ENCODE measurements at regions not wholly inside any gene's neighbourhood (a gene's known extent, or its start where the extent isn't known, plus 50 kb on each side); places are given as distances from the start of the nearest gene placed in this dataset.

DNA sequence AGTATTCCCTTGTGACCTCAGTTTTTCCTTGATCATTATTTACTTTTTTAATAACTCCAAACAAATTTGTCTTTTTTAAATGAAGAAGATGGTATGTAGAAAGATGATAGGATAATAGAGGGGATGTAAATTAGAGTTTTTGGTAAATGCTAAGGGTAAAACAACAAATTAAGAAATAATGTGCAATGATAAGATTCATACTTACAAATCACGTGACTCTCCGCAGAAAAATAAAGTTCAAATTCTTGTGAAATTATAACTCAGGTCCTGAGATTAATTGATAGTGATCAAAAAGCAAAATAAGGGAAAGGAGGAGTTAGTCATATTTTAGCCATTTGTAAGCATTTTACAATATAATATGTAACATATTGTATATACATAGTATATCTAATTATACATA, 304.1 kb upstream of the KCNH7 start:
- Histone ChIP-seq H3K4me3 (ENCODE audit: control extremely low read depth in 1 of 5, extremely low read depth in 1 of 5, insufficient read depth in 1 of 5, low read depth in 2 of 5, low read length in 4 of 5) (no peak overlapping the region), H4K20me1 (ENCODE audit: control insufficient read depth, insufficient read depth, low read length, poor library complexity, severe bottlenecking) (no peaks in the 10 kb centered on the region), H3K36me3 (replicated peaks in 1 of 2; ENCODE audit: control extremely low read depth in 1 of 2, control insufficient read depth in 1 of 2, extremely low read depth in 1 of 2, insufficient read depth in 2 of 2, low read length in 1 of 2) (no peaks in the 10 kb centered on the region), H3K79me2 (ENCODE audit: control insufficient read depth, insufficient read depth, low read length) (no peaks in the 10 kb centered on the region), H3K9me3 (ENCODE audit: control extremely low read depth in 1 of 3, control insufficient read depth in 2 of 3, insufficient read depth in 1 of 3, low read length in 2 of 3) (peaks cover 0 to 2% (median 0%) of the 10 kb centered on the region in 3 donors), H3K27me3 (replicated peaks in 1 of 4; ENCODE audit: control extremely low read depth in 1 of 4, control insufficient read depth in 3 of 4, insufficient read depth in 4 of 4, low read length in 3 of 4) (no peaks in the 10 kb centered on the region), H3K4me2 (replicated peaks; ENCODE audit: low read depth, low read length, poor library complexity, severe bottlenecking) (no peak overlapping the region), H2AFZ (ENCODE audit: insufficient read depth, low read depth, low read length, poor library complexity, severe bottlenecking) (no peak overlapping the region), H3K4me1 (ENCODE audit: control insufficient read depth in 2 of 2, insufficient read depth in 2 of 2, low read length in 2 of 2) (no peaks in the 10 kb centered on the region), H3K27ac (ENCODE audit: low read length in 2 of 2) (no peak overlapping the region), H3K9ac (ENCODE audit: low read length) (no peak overlapping the region)
- DNase-seq: no peak
- no peak for ATAC-seq (ENCODE audit: low read depth)
- Mint-ChIP-seq H3K9me3 (ENCODE audit: insufficient read depth) (peaks cover 2% of the 10 kb centered on the region), H3K27ac (no peak overlapping the region), H3K27me3 (no peaks in the 10 kb centered on the region), H3K4me1 (no peaks in the 10 kb centered on the region), H3K4me3 (no peak overlapping the region)
- no peak for TF ChIP-seq EZH2 (IDR thresholded peaks at IDR 0.05; ENCODE audit: borderline replicate concordance, insufficient read depth, low read depth, low read length, poor library complexity, severe bottlenecking)
- TF ChIP-seq, protein P1, sequence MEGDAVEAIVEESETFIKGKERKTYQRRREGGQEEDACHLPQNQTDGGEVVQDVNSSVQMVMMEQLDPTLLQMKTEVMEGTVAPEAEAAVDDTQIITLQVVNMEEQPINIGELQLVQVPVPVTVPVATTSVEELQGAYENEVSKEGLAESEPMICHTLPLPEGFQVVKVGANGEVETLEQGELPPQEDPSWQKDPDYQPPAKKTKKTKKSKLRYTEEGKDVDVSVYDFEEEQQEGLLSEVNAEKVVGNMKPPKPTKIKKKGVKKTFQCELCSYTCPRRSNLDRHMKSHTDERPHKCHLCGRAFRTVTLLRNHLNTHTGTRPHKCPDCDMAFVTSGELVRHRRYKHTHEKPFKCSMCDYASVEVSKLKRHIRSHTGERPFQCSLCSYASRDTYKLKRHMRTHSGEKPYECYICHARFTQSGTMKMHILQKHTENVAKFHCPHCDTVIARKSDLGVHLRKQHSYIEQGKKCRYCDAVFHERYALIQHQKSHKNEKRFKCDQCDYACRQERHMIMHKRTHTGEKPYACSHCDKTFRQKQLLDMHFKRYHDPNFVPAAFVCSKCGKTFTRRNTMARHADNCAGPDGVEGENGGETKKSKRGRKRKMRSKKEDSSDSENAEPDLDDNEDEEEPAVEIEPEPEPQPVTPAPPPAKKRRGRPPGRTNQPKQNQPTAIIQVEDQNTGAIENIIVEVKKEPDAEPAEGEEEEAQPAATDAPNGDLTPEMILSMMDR (IDR thresholded peaks at IDR 0.05): no peak
- ChIA-PET POLR2A (no interaction called here), CTCF (no interaction called here)
- WGBS (ENCODE audit: insufficient coverage): no CpG with 5 or more reads among the region's 2 CpGs
- intact Hi-C loops (cut with micrococcal nuclease): no loop called here

DNA sequence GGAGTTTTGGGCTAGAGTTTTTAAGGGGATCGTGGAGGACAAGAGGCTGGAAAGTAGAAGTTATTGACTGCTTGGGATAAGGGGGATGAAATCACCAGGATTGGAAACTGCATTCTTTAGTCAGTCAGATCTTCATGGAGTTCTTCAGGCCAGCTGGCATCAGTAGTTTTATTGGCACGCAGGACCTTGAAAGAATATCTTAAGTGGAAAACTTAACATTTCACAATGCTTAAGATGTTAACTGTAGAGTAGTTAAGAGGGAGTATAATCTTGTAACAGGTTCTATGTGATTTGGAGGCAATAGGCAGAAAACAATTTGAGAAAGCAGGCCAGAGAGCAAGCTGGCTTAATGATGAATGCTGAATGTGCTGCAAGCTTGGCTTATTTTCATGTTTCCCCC, 300.4 kb upstream of the KCNH7 start:
- DNase-seq: no peak
- Histone ChIP-seq H4K20me1 (ENCODE audit: control insufficient read depth, insufficient read depth, low read length, poor library complexity, severe bottlenecking) (no peaks in the 10 kb centered on the region), H3K4me3 (ENCODE audit: control extremely low read depth in 1 of 5, extremely low read depth in 1 of 5, insufficient read depth in 1 of 5, low read depth in 2 of 5, low read length in 4 of 5) (no peak overlapping the region), H3K27me3 (replicated peaks in 1 of 4; ENCODE audit: control extremely low read depth in 1 of 4, control insufficient read depth in 3 of 4, insufficient read depth in 4 of 4, low read length in 3 of 4) (no peaks in the 10 kb centered on the region), H3K27ac (ENCODE audit: low read length in 2 of 2) (no peak overlapping the region), H3K9ac (ENCODE audit: low read length) (no peak overlapping the region), H3K9me3 (ENCODE audit: control extremely low read depth in 1 of 3, control insufficient read depth in 2 of 3, insufficient read depth in 1 of 3, low read length in 2 of 3) (no peaks in the 10 kb centered on the region), H2AFZ (ENCODE audit: insufficient read depth, low read depth, low read length, poor library complexity, severe bottlenecking) (no peak overlapping the region), H3K79me2 (ENCODE audit: control insufficient read depth, insufficient read depth, low read length) (no peaks in the 10 kb centered on the region), H3K4me1 (ENCODE audit: control insufficient read depth in 2 of 2, insufficient read depth in 2 of 2, low read length in 2 of 2) (no peaks in the 10 kb centered on the region), H3K4me2 (replicated peaks; ENCODE audit: low read depth, low read length, poor library complexity, severe bottlenecking) (no peak overlapping the region), H3K36me3 (replicated peaks in 1 of 2; ENCODE audit: control extremely low read depth in 1 of 2, control insufficient read depth in 1 of 2, extremely low read depth in 1 of 2, insufficient read depth in 2 of 2, low read length in 1 of 2) (no peaks in the 10 kb centered on the region)
- ChIA-PET POLR2A (no interaction called here), CTCF (no interaction called here)
- ATAC-seq (ENCODE audit: low read depth): no peak
- Mint-ChIP-seq H3K9me3 (ENCODE audit: insufficient read depth) (no peaks in the 10 kb centered on the region), H3K27me3 (no peaks in the 10 kb centered on the region), H3K27ac (no peak overlapping the region), H3K4me1 (no peaks in the 10 kb centered on the region), H3K4me3 (no peak overlapping the region)
- TF ChIP-seq, protein P1 (IDR thresholded peaks at IDR 0.05): no peak
- no peak for TF ChIP-seq EZH2 (IDR thresholded peaks at IDR 0.05; ENCODE audit: borderline replicate concordance, insufficient read depth, low read depth, low read length, poor library complexity, severe bottlenecking)
- intact Hi-C loops (cut with micrococcal nuclease): no loop called here
- WGBS (ENCODE audit: insufficient coverage): 75% methylated on average over 1 of the region's 2 CpGs
